GM23338 (cell line): ENCODE measurements at regions not wholly inside any gene's neighbourhood (a gene's known extent, or its start where the extent isn't known, plus 50 kb on each side); places are given as distances from the start of the nearest gene placed in this dataset.

Experiments used
- CREB1 ChIP-seq: fragments of 250-450 bp; sonication (Bioruptor Pico); IDR thresholded peaks from 2 replicates; pipeline ENCODE4 v1.5.0; 2020; ENCODE audit warnings: low read depth, mild to moderate bottlenecking, moderate library complexity
- EZH2 ChIP-seq: fragments of 200-600 bp; sonication (generic); IDR thresholded peaks from one replicate; pipeline ENCODE4 v1.8.0; 2017; ENCODE audit warnings: antibody characterized with exemption, mild to moderate bottlenecking, low read depth; ENCODE audit not compliant: unreplicated experiment
- EZH2phosphoT487 ChIP-seq: fragments of 200-600 bp; sonication (generic); IDR thresholded peaks from one replicate; pipeline ENCODE4 v1.8.1; 2018; ENCODE audit warnings: antibody characterized with exemption; ENCODE audit not compliant: unreplicated experiment
- JUNB ChIP-seq: IDR thresholded peaks from one replicate; pipeline ENCODE4 v1.6.1; 2016; ENCODE audit warnings: antibody characterized with exemption; ENCODE audit not compliant: unreplicated experiment
- NANOG ChIP-seq: IDR thresholded peaks from 2 replicates; pipeline ENCODE4 v1.6.1; 2016; ENCODE audit warnings: antibody characterized with exemption, borderline replicate concordance
- POLR2AphosphoS5 ChIP-seq: IDR thresholded peaks from 2 replicates; pipeline ENCODE4 v1.6.1; 2016; ENCODE audit warnings: antibody characterized with exemption, low read depth
- STAT1 ChIP-seq: IDR thresholded peaks from one replicate; pipeline ENCODE4 v1.6.1; 2016; ENCODE audit warnings: antibody characterized with exemption; ENCODE audit not compliant: unreplicated experiment
- ZNF114 ChIP-seq: fragments of 250-450 bp; sonication (Bioruptor Pico); IDR thresholded peaks from 2 replicates; pipeline ENCODE4 v1.5.0; 2020; ENCODE audit warnings: mild to moderate bottlenecking, moderate library complexity
- ZNF331 ChIP-seq: fragments of 250-450 bp; sonication (Bioruptor Pico); IDR thresholded peaks from 2 replicates; pipeline ENCODE4 v1.5.0; 2020; ENCODE audit warnings: low read depth, mild to moderate bottlenecking, moderate library complexity
- TF ChIP-seq, protein P1 (sequence below): IDR thresholded peaks from 2 replicates; pipeline ENCODE4 v1.6.1; 2016; ENCODE audit warnings: antibody characterized with exemption
- TF ChIP-seq, protein P2 (sequence below), 2 experiments: fragments of 200-600 bp in 1 of 2; sonication (generic) in 1 of 2; conservative IDR thresholded peaks; 2 replicates each; pipeline versions ENCODE4 v1.5.1 to v1.6.1; 2016 to 2017; ENCODE audit warnings: antibody characterized with exemption in 2 of 2, low read depth in 2 of 2, mild to moderate bottlenecking in 2 of 2, moderate library complexity in 1 of 2
- TF ChIP-seq, protein P3 (sequence below): fragments of 250-450 bp; sonication (Bioruptor Pico); IDR thresholded peaks from 2 replicates; pipeline ENCODE4 v1.5.0; 2020; ENCODE audit warnings: mild to moderate bottlenecking, moderate library complexity
- TF ChIP-seq, protein P4 (sequence below): IDR thresholded peaks from one replicate; pipeline ENCODE4 v1.6.1; 2018; ENCODE audit warnings: antibody characterized with exemption; ENCODE audit not compliant: unreplicated experiment

DNA sequence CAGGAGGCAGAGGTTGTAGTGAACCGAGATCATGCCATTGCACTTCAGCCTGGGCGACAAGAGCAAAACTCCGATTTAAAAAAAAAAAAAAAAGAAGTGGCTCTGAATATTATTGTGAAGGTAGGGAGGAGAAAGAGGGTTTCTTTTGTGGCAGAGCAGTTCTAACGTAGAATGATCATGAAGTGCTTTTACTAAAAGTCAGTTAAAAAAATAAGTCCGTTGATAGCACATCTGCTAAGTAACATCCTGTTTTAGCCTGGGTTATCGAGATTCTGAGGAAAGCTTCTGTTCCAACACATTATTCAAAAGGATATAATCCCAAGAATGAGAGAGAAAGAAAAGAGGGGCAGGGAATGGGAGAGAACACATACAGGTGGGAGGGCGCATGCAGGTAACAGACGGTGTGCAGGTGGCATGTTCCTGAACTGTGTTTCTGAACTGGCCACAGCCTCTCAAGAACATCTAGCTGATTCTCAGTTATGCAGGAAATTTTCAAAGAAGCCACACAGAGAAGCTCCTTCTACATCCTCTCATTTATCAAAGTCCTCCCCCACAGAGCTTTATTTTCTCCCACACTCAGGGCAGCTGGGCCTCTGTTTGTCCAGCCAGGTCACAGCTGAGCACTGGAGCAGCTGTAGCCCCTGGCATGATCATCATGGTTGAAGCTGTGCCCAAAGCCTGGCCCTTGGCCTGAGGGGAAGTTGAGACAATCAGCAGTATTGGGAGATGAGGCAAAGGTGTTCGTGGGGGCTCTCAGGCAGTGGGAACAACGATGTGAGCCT is 342.3 kb downstream of the ZNF674 start:
- TF ChIP-seq, protein P1, sequence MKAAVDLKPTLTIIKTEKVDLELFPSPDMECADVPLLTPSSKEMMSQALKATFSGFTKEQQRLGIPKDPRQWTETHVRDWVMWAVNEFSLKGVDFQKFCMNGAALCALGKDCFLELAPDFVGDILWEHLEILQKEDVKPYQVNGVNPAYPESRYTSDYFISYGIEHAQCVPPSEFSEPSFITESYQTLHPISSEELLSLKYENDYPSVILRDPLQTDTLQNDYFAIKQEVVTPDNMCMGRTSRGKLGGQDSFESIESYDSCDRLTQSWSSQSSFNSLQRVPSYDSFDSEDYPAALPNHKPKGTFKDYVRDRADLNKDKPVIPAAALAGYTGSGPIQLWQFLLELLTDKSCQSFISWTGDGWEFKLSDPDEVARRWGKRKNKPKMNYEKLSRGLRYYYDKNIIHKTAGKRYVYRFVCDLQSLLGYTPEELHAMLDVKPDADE, result no peak
- TF ChIP-seq POLR2AphosphoS5, result no peak
- TF ChIP-seq, protein P2, sequence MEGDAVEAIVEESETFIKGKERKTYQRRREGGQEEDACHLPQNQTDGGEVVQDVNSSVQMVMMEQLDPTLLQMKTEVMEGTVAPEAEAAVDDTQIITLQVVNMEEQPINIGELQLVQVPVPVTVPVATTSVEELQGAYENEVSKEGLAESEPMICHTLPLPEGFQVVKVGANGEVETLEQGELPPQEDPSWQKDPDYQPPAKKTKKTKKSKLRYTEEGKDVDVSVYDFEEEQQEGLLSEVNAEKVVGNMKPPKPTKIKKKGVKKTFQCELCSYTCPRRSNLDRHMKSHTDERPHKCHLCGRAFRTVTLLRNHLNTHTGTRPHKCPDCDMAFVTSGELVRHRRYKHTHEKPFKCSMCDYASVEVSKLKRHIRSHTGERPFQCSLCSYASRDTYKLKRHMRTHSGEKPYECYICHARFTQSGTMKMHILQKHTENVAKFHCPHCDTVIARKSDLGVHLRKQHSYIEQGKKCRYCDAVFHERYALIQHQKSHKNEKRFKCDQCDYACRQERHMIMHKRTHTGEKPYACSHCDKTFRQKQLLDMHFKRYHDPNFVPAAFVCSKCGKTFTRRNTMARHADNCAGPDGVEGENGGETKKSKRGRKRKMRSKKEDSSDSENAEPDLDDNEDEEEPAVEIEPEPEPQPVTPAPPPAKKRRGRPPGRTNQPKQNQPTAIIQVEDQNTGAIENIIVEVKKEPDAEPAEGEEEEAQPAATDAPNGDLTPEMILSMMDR (conservative IDR thresholded peaks at IDR 0.05; ENCODE audit: low read depth in 2 of 2), result no peak
- no peak for TF ChIP-seq CREB1 (CRISPR knock-in tag)
- TF ChIP-seq, protein P3, sequence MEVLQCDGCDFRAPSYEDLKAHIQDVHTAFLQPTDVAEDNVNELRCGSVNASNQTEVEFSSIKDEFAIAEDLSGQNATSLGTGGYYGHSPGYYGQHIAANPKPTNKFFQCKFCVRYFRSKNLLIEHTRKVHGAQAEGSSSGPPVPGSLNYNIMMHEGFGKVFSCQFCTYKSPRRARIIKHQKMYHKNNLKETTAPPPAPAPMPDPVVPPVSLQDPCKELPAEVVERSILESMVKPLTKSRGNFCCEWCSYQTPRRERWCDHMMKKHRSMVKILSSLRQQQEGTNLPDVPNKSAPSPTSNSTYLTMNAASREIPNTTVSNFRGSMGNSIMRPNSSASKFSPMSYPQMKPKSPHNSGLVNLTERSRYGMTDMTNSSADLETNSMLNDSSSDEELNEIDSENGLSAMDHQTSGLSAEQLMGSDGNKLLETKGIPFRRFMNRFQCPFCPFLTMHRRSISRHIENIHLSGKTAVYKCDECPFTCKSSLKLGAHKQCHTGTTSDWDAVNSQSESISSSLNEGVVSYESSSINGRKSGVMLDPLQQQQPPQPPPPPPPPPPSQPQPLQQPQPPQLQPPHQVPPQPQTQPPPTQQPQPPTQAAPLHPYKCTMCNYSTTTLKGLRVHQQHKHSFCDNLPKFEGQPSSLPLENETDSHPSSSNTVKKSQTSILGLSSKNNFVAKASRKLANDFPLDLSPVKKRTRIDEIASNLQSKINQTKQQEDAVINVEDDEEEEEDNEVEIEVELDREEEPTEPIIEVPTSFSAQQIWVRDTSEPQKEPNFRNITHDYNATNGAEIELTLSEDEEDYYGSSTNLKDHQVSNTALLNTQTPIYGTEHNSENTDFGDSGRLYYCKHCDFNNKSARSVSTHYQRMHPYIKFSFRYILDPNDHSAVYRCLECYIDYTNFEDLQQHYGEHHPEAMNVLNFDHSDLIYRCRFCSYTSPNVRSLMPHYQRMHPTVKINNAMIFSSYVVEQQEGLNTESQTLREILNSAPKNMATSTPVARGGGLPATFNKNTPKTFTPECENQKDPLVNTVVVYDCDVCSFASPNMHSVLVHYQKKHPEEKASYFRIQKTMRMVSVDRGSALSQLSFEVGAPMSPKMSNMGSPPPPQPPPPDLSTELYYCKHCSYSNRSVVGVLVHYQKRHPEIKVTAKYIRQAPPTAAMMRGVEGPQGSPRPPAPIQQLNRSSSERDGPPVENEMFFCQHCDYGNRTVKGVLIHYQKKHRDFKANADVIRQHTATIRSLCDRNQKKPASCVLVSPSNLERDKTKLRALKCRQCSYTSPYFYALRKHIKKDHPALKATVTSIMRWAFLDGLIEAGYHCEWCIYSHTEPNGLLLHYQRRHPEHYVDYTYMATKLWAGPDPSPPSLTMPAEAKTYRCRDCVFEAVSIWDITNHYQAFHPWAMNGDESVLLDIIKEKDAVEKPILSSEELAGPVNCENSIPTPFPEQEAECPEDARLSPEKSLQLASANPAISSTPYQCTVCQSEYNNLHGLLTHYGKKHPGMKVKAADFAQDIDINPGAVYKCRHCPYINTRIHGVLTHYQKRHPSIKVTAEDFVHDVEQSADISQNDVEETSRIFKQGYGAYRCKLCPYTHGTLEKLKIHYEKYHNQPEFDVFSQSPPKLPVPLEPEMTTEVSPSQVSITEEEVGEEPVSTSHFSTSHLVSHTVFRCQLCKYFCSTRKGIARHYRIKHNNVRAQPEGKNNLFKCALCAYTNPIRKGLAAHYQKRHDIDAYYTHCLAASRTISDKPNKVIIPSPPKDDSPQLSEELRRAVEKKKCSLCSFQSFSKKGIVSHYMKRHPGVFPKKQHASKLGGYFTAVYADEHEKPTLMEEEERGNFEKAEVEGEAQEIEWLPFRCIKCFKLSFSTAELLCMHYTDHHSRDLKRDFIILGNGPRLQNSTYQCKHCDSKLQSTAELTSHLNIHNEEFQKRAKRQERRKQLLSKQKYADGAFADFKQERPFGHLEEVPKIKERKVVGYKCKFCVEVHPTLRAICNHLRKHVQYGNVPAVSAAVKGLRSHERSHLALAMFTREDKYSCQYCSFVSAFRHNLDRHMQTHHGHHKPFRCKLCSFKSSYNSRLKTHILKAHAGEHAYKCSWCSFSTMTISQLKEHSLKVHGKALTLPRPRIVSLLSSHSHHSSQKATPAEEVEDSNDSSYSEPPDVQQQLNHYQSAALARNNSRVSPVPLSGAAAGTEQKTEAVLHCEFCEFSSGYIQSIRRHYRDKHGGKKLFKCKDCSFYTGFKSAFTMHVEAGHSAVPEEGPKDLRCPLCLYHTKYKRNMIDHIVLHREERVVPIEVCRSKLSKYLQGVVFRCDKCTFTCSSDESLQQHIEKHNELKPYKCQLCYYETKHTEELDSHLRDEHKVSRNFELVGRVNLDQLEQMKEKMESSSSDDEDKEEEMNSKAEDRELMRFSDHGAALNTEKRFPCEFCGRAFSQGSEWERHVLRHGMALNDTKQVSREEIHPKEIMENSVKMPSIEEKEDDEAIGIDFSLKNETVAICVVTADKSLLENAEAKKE (CRISPR knock-in tag), result no peak
- TF ChIP-seq EZH2phosphoT487, result no peak
- no peak for TF ChIP-seq EZH2
- TF ChIP-seq, protein P4, sequence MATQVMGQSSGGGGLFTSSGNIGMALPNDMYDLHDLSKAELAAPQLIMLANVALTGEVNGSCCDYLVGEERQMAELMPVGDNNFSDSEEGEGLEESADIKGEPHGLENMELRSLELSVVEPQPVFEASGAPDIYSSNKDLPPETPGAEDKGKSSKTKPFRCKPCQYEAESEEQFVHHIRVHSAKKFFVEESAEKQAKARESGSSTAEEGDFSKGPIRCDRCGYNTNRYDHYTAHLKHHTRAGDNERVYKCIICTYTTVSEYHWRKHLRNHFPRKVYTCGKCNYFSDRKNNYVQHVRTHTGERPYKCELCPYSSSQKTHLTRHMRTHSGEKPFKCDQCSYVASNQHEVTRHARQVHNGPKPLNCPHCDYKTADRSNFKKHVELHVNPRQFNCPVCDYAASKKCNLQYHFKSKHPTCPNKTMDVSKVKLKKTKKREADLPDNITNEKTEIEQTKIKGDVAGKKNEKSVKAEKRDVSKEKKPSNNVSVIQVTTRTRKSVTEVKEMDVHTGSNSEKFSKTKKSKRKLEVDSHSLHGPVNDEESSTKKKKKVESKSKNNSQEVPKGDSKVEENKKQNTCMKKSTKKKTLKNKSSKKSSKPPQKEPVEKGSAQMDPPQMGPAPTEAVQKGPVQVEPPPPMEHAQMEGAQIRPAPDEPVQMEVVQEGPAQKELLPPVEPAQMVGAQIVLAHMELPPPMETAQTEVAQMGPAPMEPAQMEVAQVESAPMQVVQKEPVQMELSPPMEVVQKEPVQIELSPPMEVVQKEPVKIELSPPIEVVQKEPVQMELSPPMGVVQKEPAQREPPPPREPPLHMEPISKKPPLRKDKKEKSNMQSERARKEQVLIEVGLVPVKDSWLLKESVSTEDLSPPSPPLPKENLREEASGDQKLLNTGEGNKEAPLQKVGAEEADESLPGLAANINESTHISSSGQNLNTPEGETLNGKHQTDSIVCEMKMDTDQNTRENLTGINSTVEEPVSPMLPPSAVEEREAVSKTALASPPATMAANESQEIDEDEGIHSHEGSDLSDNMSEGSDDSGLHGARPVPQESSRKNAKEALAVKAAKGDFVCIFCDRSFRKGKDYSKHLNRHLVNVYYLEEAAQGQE, result no peak
- no peak for TF ChIP-seq STAT1
- TF ChIP-seq ZNF331 (CRISPR knock-in tag), result no peak
- TF ChIP-seq ZNF114, result no peak
- TF ChIP-seq JUNB, result no peak
- no peak for TF ChIP-seq NANOG
